MM.1S (cell line): ENCODE measurements at regions not wholly inside any gene's neighbourhood (a gene's known extent, or its start where the extent isn't known, plus 50 kb on each side); places are given as distances from the start of the nearest gene placed in this dataset.

Experiments
- DNase-seq: peaks from one replicate; pipeline ENCODE4 v3.0.0-alpha.2; 2015
- H2AFZ ChIP-seq: fragments of 300-600 bp; sonication (generic); 2 replicates; pipeline ENCODE4 v1.6.0; 2016; ENCODE audit warnings: antibody characterized with exemption, low read length
- H3F3A ChIP-seq: fragments of 300-600 bp; sonication (generic); 2 replicates; pipeline ENCODE4 v1.6.1; 2016; ENCODE audit warnings: mild to moderate bottlenecking, antibody characterized with exemption, low read length, moderate library complexity, mixed read lengths; ENCODE audit not compliant: insufficient read depth
- H3K27ac ChIP-seq: fragments of 300-600 bp; sonication (generic); 2 replicates; pipeline ENCODE4 v1.5.1; 2016; ENCODE audit warnings: mild to moderate bottlenecking, low read length
- H3K27me3 ChIP-seq: fragments of 300-600 bp; sonication (generic); replicated peaks from 2 replicates; pipeline ENCODE4 v1.6.0; 2016; ENCODE audit warnings: low read length; ENCODE audit not compliant: insufficient read depth
- H3K36me3 ChIP-seq: fragments of 300-600 bp; sonication (generic); replicated peaks from 2 replicates; pipeline ENCODE4 v1.6.1; 2016; ENCODE audit warnings: mild to moderate bottlenecking, low read length, mixed read lengths; ENCODE audit not compliant: insufficient read depth
- H3K4me1 ChIP-seq: fragments of 300-600 bp; sonication (generic); 2 replicates; pipeline ENCODE4 v1.6.1; 2016; ENCODE audit warnings: low read length, mixed read lengths
- H3K4me2 ChIP-seq: fragments of 300-600 bp; sonication (generic); 2 replicates; pipeline ENCODE4 v1.6.0; 2016; ENCODE audit warnings: low read depth, low read length
- H3K4me3 ChIP-seq: fragments of 300-600 bp; sonication (generic); 2 replicates; pipeline ENCODE4 v1.5.1; 2016; ENCODE audit warnings: low read length, mixed read lengths
- H3K79me2 ChIP-seq: fragments of 300-600 bp; sonication (generic); 2 replicates; pipeline ENCODE4 v1.6.1; 2016; ENCODE audit warnings: mixed run types, low read length, mixed read lengths
- H3K9ac ChIP-seq: fragments of 300-600 bp; sonication (generic); 2 replicates; pipeline ENCODE4 v1.6.1; 2016; ENCODE audit warnings: low read length, mixed read lengths
- H3K9me2 ChIP-seq: fragments of 300-600 bp; sonication (generic); replicated peaks from 2 replicates; pipeline ENCODE4 v1.6.1; 2016; ENCODE audit warnings: mild to moderate bottlenecking, low read length, mixed read lengths; ENCODE audit not compliant: insufficient read depth
- H3K9me3 ChIP-seq: fragments of 300-600 bp; sonication (generic); replicated peaks from 2 replicates; pipeline ENCODE4 v1.6.1; 2016; ENCODE audit warnings: mild to moderate bottlenecking, low read length, mixed read lengths; ENCODE audit not compliant: insufficient read depth
- H4K20me1 ChIP-seq: fragments of 300-600 bp; sonication (generic); 2 replicates; pipeline ENCODE4 v1.6.1; 2016; ENCODE audit warnings: mild to moderate bottlenecking, low read length, moderate library complexity, mixed read lengths; ENCODE audit not compliant: insufficient read depth
- CTCF ChIP-seq: fragments of 300-600 bp; sonication (generic); IDR thresholded peaks from 2 replicates; pipeline ENCODE4 v1.5.1; 2016; ENCODE audit warnings: antibody characterized with exemption, low read length, mixed read lengths
- EZH2 ChIP-seq: fragments of 300-600 bp; sonication (generic); optimal IDR thresholded peaks from 2 replicates; pipeline ENCODE3; 2017; ENCODE audit warnings: low read depth, mild to moderate bottlenecking, antibody characterized with exemption, low read length, mixed read lengths
- EZH2phosphoT487 ChIP-seq: fragments of 300-600 bp; sonication (generic); IDR thresholded peaks from 2 replicates; pipeline ENCODE4 v1.6.1; 2018; ENCODE audit warnings: antibody characterized with exemption, low read length

GRCh38 chr3:135487261-135487660 is 478.3 kb upstream of the PPP2R3A start:
- no peak overlapping the region for H3K4me3 ChIP-seq

GRCh38 chr3:135490219-135490915 is 475.2 kb upstream of the PPP2R3A start:
- no peaks in the 10 kb centered on the region for H3K9me2 ChIP-seq
- no peak for DNase-seq
- no peak overlapping the region for H3K4me3 ChIP-seq
- no peaks in the 10 kb centered on the region for H4K20me1 ChIP-seq
- no peaks in the 10 kb centered on the region for H3K9me3 ChIP-seq
- no peaks in the 10 kb centered on the region for H3K36me3 ChIP-seq
- H3K27me3 ChIP-seq, result no peaks in the 10 kb centered on the region
- H3K27ac ChIP-seq, result no peak overlapping the region
- H3F3A ChIP-seq, result no peaks in the 10 kb centered on the region
- H3K4me1 ChIP-seq, result no peaks in the 10 kb centered on the region
- H3K4me2 ChIP-seq, result no peak overlapping the region
- no peaks in the 10 kb centered on the region for H3K79me2 ChIP-seq
- no peak for TF ChIP-seq CTCF
- no peak for TF ChIP-seq EZH2
- no peak for TF ChIP-seq EZH2phosphoT487
- no peak overlapping the region for H3K9ac ChIP-seq
- no peak overlapping the region for H2AFZ ChIP-seq

More at GRCh38 chr3:135487261-135487660, 478.3 kb upstream of the PPP2R3A start:
- H3K79me2 ChIP-seq, result no peaks in the 10 kb centered on the region
- H3K9me3 ChIP-seq, result no peaks in the 10 kb centered on the region
- H3K9ac ChIP-seq, result no peak overlapping the region
- no peaks in the 10 kb centered on the region for H3F3A ChIP-seq
- TF ChIP-seq EZH2, result no peak
- TF ChIP-seq CTCF, result no peak
- TF ChIP-seq EZH2phosphoT487, result no peak
- H3K4me2 ChIP-seq, result no peak overlapping the region
- no peak overlapping the region for H3K27ac ChIP-seq
- DNase-seq, result no peak
- H3K36me3 ChIP-seq, result no peaks in the 10 kb centered on the region
- no peaks in the 10 kb centered on the region for H4K20me1 ChIP-seq
- no peaks in the 10 kb centered on the region for H3K4me1 ChIP-seq
- no peaks in the 10 kb centered on the region for H3K9me2 ChIP-seq
- no peaks in the 10 kb centered on the region for H3K27me3 ChIP-seq
- no peak overlapping the region for H2AFZ ChIP-seq

- H3K79me2 ChIP-seq, result no peaks in the 10 kb centered on the region
- H3K9me3 ChIP-seq, result no peaks in the 10 kb centered on the region
- H3K27ac ChIP-seq, result no peak overlapping the region
- no peaks in the 10 kb centered on the region for H3K9me2 ChIP-seq
- no peak for DNase-seq
- H2AFZ ChIP-seq, result no peak overlapping the region
- no peaks in the 10 kb centered on the region for H3F3A ChIP-seq
- H3K27me3 ChIP-seq, result no peaks in the 10 kb centered on the region
- no peaks in the 10 kb centered on the region for H3K36me3 ChIP-seq
- H4K20me1 ChIP-seq, result no peaks in the 10 kb centered on the region
- H3K4me2 ChIP-seq, result no peak overlapping the region
- no peak overlapping the region for H3K4me3 ChIP-seq
- TF ChIP-seq CTCF (no peak), EZH2 (no peak), EZH2phosphoT487 (no peak)
- H3K9ac ChIP-seq, result no peak overlapping the region
- H3K4me1 ChIP-seq, result no peaks in the 10 kb centered on the region
Observed at GRCh38 chr3:135491491-135492205, 473.9 kb upstream of the PPP2R3A start.
